ENCODE measurements at regions not wholly inside any gene's neighbourhood (a gene's known extent, or its start where the extent isn't known, plus 50 kb on each side); places are given as distances from the start of the nearest gene placed in this dataset.

- H3K27ac ChIP-seq (ENCODE audit: low read depth, low read length) = no peak overlapping the region
- no peaks in the 10 kb centered on the region for H3K79me2 ChIP-seq (ENCODE audit: control insufficient read depth, low read length)
Observed at GRCh38 chr12:93020631-93021597, 91.8 kb upstream of the EEA1 start.

GRCh38 chr12:93022603-93023340 is 93.7 kb upstream of the EEA1 start:
- Histone ChIP-seq H3K79me2 (ENCODE audit: control insufficient read depth, low read length) (no peaks in the 10 kb centered on the region), H3K4me2 (ENCODE audit: low read length) (no peak overlapping the region), H3K9me2 (replicated peaks; ENCODE audit: control insufficient read depth, low read length) (no peaks in the 10 kb centered on the region), H3K27ac (ENCODE audit: low read depth, low read length) (no peak overlapping the region), H3K9me3 (ENCODE audit: control insufficient read depth, insufficient read depth, low read length) (no peaks in the 10 kb centered on the region), H4K20me1 (ENCODE audit: control insufficient read depth, insufficient read depth, low read depth, low read length) (no peaks in the 10 kb centered on the region), H3K4me3 (ENCODE audit: low read length) (no peak overlapping the region), H3K4me1 (ENCODE audit: control insufficient read depth, low read length) (no peaks in the 10 kb centered on the region), H3K36me3 (ENCODE audit: control insufficient read depth, low read length) (no peaks in the 10 kb centered on the region), H3F3A (ENCODE audit: control insufficient read depth, insufficient read depth) (no peaks in the 10 kb centered on the region), H3K27me3 (ENCODE audit: control insufficient read depth, low read length) (no peaks in the 10 kb centered on the region)
- TF ChIP-seq CTCF (IDR thresholded peaks at IDR 0.05; ENCODE audit: low read depth, low read length, poor library complexity, severe bottlenecking) (no peak), EZH2phosphoT487 (IDR thresholded peaks at IDR 0.05; ENCODE audit: borderline replicate concordance, low read length) (no peak)

More at GRCh38 chr12:93020631-93021597, 91.8 kb upstream of the EEA1 start:
- Histone ChIP-seq H3K4me3 (ENCODE audit: low read length) (no peak overlapping the region), H3K27me3 (ENCODE audit: control insufficient read depth, low read length) (no peaks in the 10 kb centered on the region), H4K20me1 (ENCODE audit: control insufficient read depth, insufficient read depth, low read depth, low read length) (no peaks in the 10 kb centered on the region), H3K4me1 (ENCODE audit: control insufficient read depth, low read length) (no peaks in the 10 kb centered on the region), H3F3A (ENCODE audit: control insufficient read depth, insufficient read depth) (no peaks in the 10 kb centered on the region), H3K9me3 (ENCODE audit: control insufficient read depth, insufficient read depth, low read length) (no peaks in the 10 kb centered on the region), H3K9me2 (replicated peaks; ENCODE audit: control insufficient read depth, low read length) (no peaks in the 10 kb centered on the region), H3K4me2 (ENCODE audit: low read length) (no peak overlapping the region), H3K36me3 (ENCODE audit: control insufficient read depth, low read length) (no peaks in the 10 kb centered on the region)
- no peak for TF ChIP-seq EZH2phosphoT487 (IDR thresholded peaks at IDR 0.05; ENCODE audit: borderline replicate concordance, low read length)
- no peak for TF ChIP-seq CTCF (IDR thresholded peaks at IDR 0.05; ENCODE audit: low read depth, low read length, poor library complexity, severe bottlenecking)

GRCh38 chr12:93025145-93026103 is 96.3 kb upstream of the EEA1 start:
- Histone ChIP-seq H3K9me3 (ENCODE audit: control insufficient read depth, insufficient read depth, low read length) (no peaks in the 10 kb centered on the region), H3F3A (ENCODE audit: control insufficient read depth, insufficient read depth) (no peaks in the 10 kb centered on the region), H3K27ac (ENCODE audit: low read depth, low read length) (no peak overlapping the region), H3K4me3 (ENCODE audit: low read length) (no peak overlapping the region), H3K79me2 (ENCODE audit: control insufficient read depth, low read length) (no peaks in the 10 kb centered on the region), H4K20me1 (ENCODE audit: control insufficient read depth, insufficient read depth, low read depth, low read length) (no peaks in the 10 kb centered on the region), H3K36me3 (ENCODE audit: control insufficient read depth, low read length) (no peaks in the 10 kb centered on the region), H3K9me2 (replicated peaks; ENCODE audit: control insufficient read depth, low read length) (no peaks in the 10 kb centered on the region), H3K4me2 (ENCODE audit: low read length) (no peak overlapping the region), H3K27me3 (ENCODE audit: control insufficient read depth, low read length) (no peaks in the 10 kb centered on the region), H3K4me1 (ENCODE audit: control insufficient read depth, low read length) (no peaks in the 10 kb centered on the region)
- TF ChIP-seq CTCF (IDR thresholded peaks at IDR 0.05; ENCODE audit: low read depth, low read length, poor library complexity, severe bottlenecking) = peak; percentile 55
- no peak for TF ChIP-seq EZH2phosphoT487 (IDR thresholded peaks at IDR 0.05; ENCODE audit: borderline replicate concordance, low read length)

All from DOHH2 (cell line).